ENCODE measurements at regions not wholly inside any gene's neighbourhood (a gene's known extent, or its start where the extent isn't known, plus 50 kb on each side); places are given as distances from the start of the nearest gene placed in this dataset.

- H3K4me1 ChIP-seq: no peaks in the 10 kb centered on the region
- no peaks in the 10 kb centered on the region for H3K27me3 ChIP-seq
- no peak overlapping the region for H3K4me3 ChIP-seq
- TF ChIP-seq CTCF (IDR thresholded peaks at IDR 0.05) (no peak), POLR2A (IDR thresholded peaks at IDR 0.05) (no peak)
- intact Hi-C loops (cut with DNase I): no loop called here
- H3K9me3 ChIP-seq: no peaks in the 10 kb centered on the region
- H3K27ac ChIP-seq: no peak overlapping the region
- H3K36me3 ChIP-seq (replicated peaks in 1 of 2; ENCODE audit: insufficient read depth in 1 of 2, low read depth in 2 of 2): no peaks in the 10 kb centered on the region
- DNase-seq (no peak), ATAC-seq (no peak)
Observed at GRCh38 chr5:18078157-18078556, 443.9 kb downstream of the TAF11L14 start.

- 67 to 69% methylated on average over 3 of the region's 3 CpGs for WGBS, 2 donors
- H3K36me3 ChIP-seq (replicated peaks in 1 of 2; ENCODE audit: insufficient read depth in 1 of 2, low read depth in 2 of 2): no peaks in the 10 kb centered on the region
- no peak overlapping the region for H3K4me3 ChIP-seq
- H3K9me3 ChIP-seq: no peaks in the 10 kb centered on the region
- no peak overlapping the region for H3K27ac ChIP-seq
- ATAC-seq: no peak
- DNase-seq: no peak
- H3K27me3 ChIP-seq: no peaks in the 10 kb centered on the region
- no peaks in the 10 kb centered on the region for H3K4me1 ChIP-seq
- intact Hi-C loops (cut with DNase I): no loop called here
- TF ChIP-seq CTCF (IDR thresholded peaks at IDR 0.05) (no peak), POLR2A (IDR thresholded peaks at IDR 0.05) (no peak)
Observed at GRCh38 chr5:18079831-18080230, 445.6 kb downstream of the TAF11L14 start.

- DNase-seq (no peak), ATAC-seq (no peak)
- Histone ChIP-seq H3K9me3 (no peaks in the 10 kb centered on the region), H3K4me1 (no peaks in the 10 kb centered on the region), H3K4me3 (no peak overlapping the region), H3K36me3 (replicated peaks in 1 of 2; ENCODE audit: insufficient read depth in 1 of 2, low read depth in 2 of 2) (no peaks in the 10 kb centered on the region), H3K27ac (no peak overlapping the region), H3K27me3 (no peaks in the 10 kb centered on the region)
- intact Hi-C loops (cut with DNase I): no loop called here
- 53 to 59% methylated on average over 9 of the region's 9 CpGs for WGBS, 2 donors
- no peak for TF ChIP-seq CTCF (IDR thresholded peaks at IDR 0.05)
- no peak for TF ChIP-seq POLR2A (IDR thresholded peaks at IDR 0.05)
Observed at GRCh38 chr5:18088020-18088579, 453.8 kb downstream of the TAF11L14 start.

- DNase-seq: no peak
- Histone ChIP-seq H3K36me3 (replicated peaks in 1 of 2; ENCODE audit: insufficient read depth in 1 of 2, low read depth in 2 of 2) (no peaks in the 10 kb centered on the region), H3K4me1 (no peaks in the 10 kb centered on the region), H3K9me3 (no peaks in the 10 kb centered on the region), H3K27ac (no peak overlapping the region), H3K4me3 (no peak overlapping the region), H3K27me3 (no peaks in the 10 kb centered on the region)
- intact Hi-C loops (cut with DNase I): no loop called here
- no peak for ATAC-seq
- 62 to 66% methylated on average over 2 of the region's 2 CpGs for WGBS, 2 donors
- TF ChIP-seq POLR2A (IDR thresholded peaks at IDR 0.05) (no peak), CTCF (IDR thresholded peaks at IDR 0.05) (no peak)
Observed at GRCh38 chr5:18090177-18090576, 455.9 kb downstream of the TAF11L14 start.

- DNase-seq (no peak), ATAC-seq (no peak)
- H3K27ac ChIP-seq: no peak overlapping the region
- WGBS, 2 donors: 2 to 6% methylated on average over 2 of the region's 2 CpGs
- H3K4me3 ChIP-seq: no peak overlapping the region
- H3K36me3 ChIP-seq (replicated peaks in 1 of 2; ENCODE audit: insufficient read depth in 1 of 2, low read depth in 2 of 2): no peaks in the 10 kb centered on the region
- H3K4me1 ChIP-seq: no peaks in the 10 kb centered on the region
- H3K9me3 ChIP-seq: no peaks in the 10 kb centered on the region
- H3K27me3 ChIP-seq: no peaks in the 10 kb centered on the region
- intact Hi-C loops (cut with DNase I): no loop called here
- TF ChIP-seq CTCF (IDR thresholded peaks at IDR 0.05): no peak
- no peak for TF ChIP-seq POLR2A (IDR thresholded peaks at IDR 0.05)
Observed at GRCh38 chr5:18091142-18091541, 456.9 kb downstream of the TAF11L14 start.

Data from body of pancreas (tissue), 4 donors.